ENCODE measurements at regions not wholly inside any gene's neighbourhood (a gene's known extent, or its start where the extent isn't known, plus 50 kb on each side); places are given as distances from the start of the nearest gene placed in this dataset.

GRCh38 chr9:36484124-36484523, 84.1 kb upstream of the RNF38 start:
- TF ChIP-seq, protein P1, sequence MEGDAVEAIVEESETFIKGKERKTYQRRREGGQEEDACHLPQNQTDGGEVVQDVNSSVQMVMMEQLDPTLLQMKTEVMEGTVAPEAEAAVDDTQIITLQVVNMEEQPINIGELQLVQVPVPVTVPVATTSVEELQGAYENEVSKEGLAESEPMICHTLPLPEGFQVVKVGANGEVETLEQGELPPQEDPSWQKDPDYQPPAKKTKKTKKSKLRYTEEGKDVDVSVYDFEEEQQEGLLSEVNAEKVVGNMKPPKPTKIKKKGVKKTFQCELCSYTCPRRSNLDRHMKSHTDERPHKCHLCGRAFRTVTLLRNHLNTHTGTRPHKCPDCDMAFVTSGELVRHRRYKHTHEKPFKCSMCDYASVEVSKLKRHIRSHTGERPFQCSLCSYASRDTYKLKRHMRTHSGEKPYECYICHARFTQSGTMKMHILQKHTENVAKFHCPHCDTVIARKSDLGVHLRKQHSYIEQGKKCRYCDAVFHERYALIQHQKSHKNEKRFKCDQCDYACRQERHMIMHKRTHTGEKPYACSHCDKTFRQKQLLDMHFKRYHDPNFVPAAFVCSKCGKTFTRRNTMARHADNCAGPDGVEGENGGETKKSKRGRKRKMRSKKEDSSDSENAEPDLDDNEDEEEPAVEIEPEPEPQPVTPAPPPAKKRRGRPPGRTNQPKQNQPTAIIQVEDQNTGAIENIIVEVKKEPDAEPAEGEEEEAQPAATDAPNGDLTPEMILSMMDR (IDR thresholded peaks at IDR 0.05; ENCODE audit: unreplicated experiment) = no peak
- Mint-ChIP-seq H3K4me1 (ENCODE audit: unreplicated experiment) (peaks cover 48% of the 10 kb centered on the region), H3K4me3 (ENCODE audit: unreplicated experiment) (peak overlapping the region; percentile 3), H3K27me3 (ENCODE audit: unreplicated experiment) (peaks cover 19% of the 10 kb centered on the region), H3K9me3 (ENCODE audit: unreplicated experiment) (no peaks in the 10 kb centered on the region), H3K27ac (ENCODE audit: unreplicated experiment) (no peak overlapping the region), H3K36me3 (ENCODE audit: low read depth, unreplicated experiment) (peaks cover 10% of the 10 kb centered on the region)
- DNase-seq (ENCODE audit: low spot score) = no peak

- peaks cover 20% of the 10 kb centered on the region for H3K4me1 Mint-ChIP-seq (ENCODE audit: unreplicated experiment)
- H3K27me3 Mint-ChIP-seq (ENCODE audit: unreplicated experiment) = peaks cover 7% of the 10 kb centered on the region
- H3K4me3 Mint-ChIP-seq (ENCODE audit: unreplicated experiment) = no peak overlapping the region
- no peak for DNase-seq (ENCODE audit: low spot score)
- no peaks in the 10 kb centered on the region for H3K9me3 Mint-ChIP-seq (ENCODE audit: unreplicated experiment)
- H3K27ac Mint-ChIP-seq (ENCODE audit: unreplicated experiment) = no peak overlapping the region
- no peaks in the 10 kb centered on the region for H3K36me3 Mint-ChIP-seq (ENCODE audit: low read depth, unreplicated experiment)
- TF ChIP-seq, protein P1 (IDR thresholded peaks at IDR 0.05; ENCODE audit: unreplicated experiment) = no peak
Measured at GRCh38 chr9:36479101-36479500, 79.0 kb upstream of the RNF38 start.

DNA sequence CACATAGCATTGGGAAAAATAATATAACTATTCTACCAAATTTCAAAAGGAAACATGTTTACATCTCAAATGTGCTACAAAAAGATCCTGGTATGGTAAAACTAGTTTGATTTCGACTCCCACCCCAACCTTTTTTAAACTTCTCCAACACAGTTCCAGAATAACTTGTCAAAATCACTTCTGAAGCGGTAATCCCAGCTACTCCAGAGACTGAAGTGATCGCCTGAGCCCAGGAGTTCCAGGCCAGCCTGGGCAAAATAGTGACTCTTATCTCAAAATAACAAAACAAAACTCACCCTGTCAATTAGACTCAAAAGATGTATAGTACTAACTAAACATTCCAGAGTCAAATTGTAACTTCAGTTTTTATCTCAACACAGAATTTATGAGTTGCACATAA, 71.3 kb upstream of the RNF38 start:
- no peak for DNase-seq (ENCODE audit: low spot score)
- Mint-ChIP-seq H3K4me3 (ENCODE audit: unreplicated experiment) (no peak overlapping the region), H3K27me3 (ENCODE audit: unreplicated experiment) (peaks cover 2% of the 10 kb centered on the region), H3K27ac (ENCODE audit: unreplicated experiment) (peak overlapping the region; percentile 34), H3K9me3 (ENCODE audit: unreplicated experiment) (no peaks in the 10 kb centered on the region), H3K36me3 (ENCODE audit: low read depth, unreplicated experiment) (no peaks in the 10 kb centered on the region), H3K4me1 (ENCODE audit: unreplicated experiment) (peaks cover 21% of the 10 kb centered on the region)
- TF ChIP-seq, protein P1 (IDR thresholded peaks at IDR 0.05; ENCODE audit: unreplicated experiment) = no peak

- Mint-ChIP-seq H3K9me3 (ENCODE audit: unreplicated experiment) (no peaks in the 10 kb centered on the region), H3K27ac (ENCODE audit: unreplicated experiment) (peak overlapping the region; percentile 45), H3K36me3 (ENCODE audit: low read depth, unreplicated experiment) (no peaks in the 10 kb centered on the region), H3K27me3 (ENCODE audit: unreplicated experiment) (peaks cover 2% of the 10 kb centered on the region), H3K4me3 (ENCODE audit: unreplicated experiment) (no peak overlapping the region), H3K4me1 (ENCODE audit: unreplicated experiment) (peaks cover 21% of the 10 kb centered on the region)
- TF ChIP-seq, protein P1 (IDR thresholded peaks at IDR 0.05; ENCODE audit: unreplicated experiment) = no peak
- DNase-seq (ENCODE audit: low spot score) = no peak
Measured at GRCh38 chr9:36470643-36471290, 70.7 kb upstream of the RNF38 start.

DNA sequence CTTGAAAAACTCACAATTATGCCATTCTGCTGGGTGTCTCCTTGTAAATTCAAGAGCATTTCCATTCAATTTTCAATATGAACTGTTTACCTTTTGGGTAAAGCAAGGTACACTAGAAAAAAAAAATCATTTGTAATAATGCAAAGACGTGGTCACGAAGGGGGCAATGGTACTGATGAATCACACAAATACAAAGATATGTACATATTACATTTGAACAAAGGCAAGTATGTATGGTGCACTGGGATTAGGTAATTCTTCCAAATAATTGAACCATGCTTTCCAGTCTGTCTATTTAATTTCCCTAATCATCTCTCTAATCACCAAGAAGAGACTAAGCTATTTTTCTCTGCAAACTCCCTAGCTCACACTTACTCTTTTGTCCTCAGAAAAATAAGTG, 63.4 kb upstream of the RNF38 start:
- peaks cover 2% of the 10 kb centered on the region for H3K36me3 Mint-ChIP-seq (ENCODE audit: low read depth, unreplicated experiment)
- no peak overlapping the region for H3K4me3 Mint-ChIP-seq (ENCODE audit: unreplicated experiment)
- DNase-seq (ENCODE audit: low spot score) = no peak
- H3K9me3 Mint-ChIP-seq (ENCODE audit: unreplicated experiment) = no peaks in the 10 kb centered on the region
- peaks cover 16% of the 10 kb centered on the region for H3K4me1 Mint-ChIP-seq (ENCODE audit: unreplicated experiment)
- H3K27me3 Mint-ChIP-seq (ENCODE audit: unreplicated experiment) = no peaks in the 10 kb centered on the region
- H3K27ac Mint-ChIP-seq (ENCODE audit: unreplicated experiment) = no peak overlapping the region
- TF ChIP-seq, protein P1 (IDR thresholded peaks at IDR 0.05; ENCODE audit: unreplicated experiment) = no peak

All from endothelial cell (in vitro differentiated cells).